PC-9 (cell line): ENCODE measurements at regions not wholly inside any gene's neighbourhood (a gene's known extent, or its start where the extent isn't known, plus 50 kb on each side); places are given as distances from the start of the nearest gene placed in this dataset.

Experiments used
- CTCF ChIP-seq: fragments of 200-600 bp; sonication (generic); conservative IDR thresholded peaks from 2 replicates; pipeline ENCODE4 v1.6.1; 2017; ENCODE audit warnings: mixed run types, antibody characterized with exemption, mild to moderate bottlenecking, moderate library complexity
- EZH2 ChIP-seq: fragments of 200-600 bp; sonication (generic); IDR thresholded peaks from 2 replicates; pipeline ENCODE4 v1.8.0; 2017; ENCODE audit warnings: antibody characterized with exemption, low read depth

GRCh38 chr9:107144475-107144874 is 138.6 kb upstream of the RAD23B start:
- TF ChIP-seq CTCF: no peak
- TF ChIP-seq EZH2: no peak
